Breast epithelium (tissue), 3 donors: ENCODE measurements at regions not wholly inside any gene's neighbourhood (a gene's known extent, or its start where the extent isn't known, plus 50 kb on each side); places are given as distances from the start of the nearest gene placed in this dataset.
"Not testable (repeated sequence)": the region's sequence is repeated elsewhere in the genome, so short reads cannot be mapped to it uniquely, and the experiment has no call there.

Experiments
- CTCF ChIP-seq, 3 donors: fragments of 450-650 bp; IDR thresholded peaks; one replicate each; pipeline ENCODE4 v1.5.1; 2016 to 2017; ENCODE audit warnings: antibody characterized with exemption in 3 of 3, mild to moderate bottlenecking in 3 of 3, moderate library complexity in 3 of 3
- POLR2A ChIP-seq: fragments of 450-650 bp; IDR thresholded peaks from one replicate; pipeline ENCODE4 v1.6.1; 2016; ENCODE audit warnings: antibody characterized with exemption, mild to moderate bottlenecking, moderate library complexity

GRCh38 chr1:200484438-200484946 lies 74.7 kb upstream of the ZNF281 start:
- TF ChIP-seq CTCF (IDR thresholded peaks at IDR 0.05); POLR2A: not testable (repeated sequence)
